Keratinocyte (primary cell): ENCODE measurements at regions not wholly inside any gene's neighbourhood (a gene's known extent, or its start where the extent isn't known, plus 50 kb on each side); places are given as distances from the start of the nearest gene placed in this dataset.

ENCODE experiments used
- DNase-seq: peaks from one replicate; pipeline ENCODE4 v3.0.0-alpha.2; 2011; ENCODE audit warnings: low read depth, missing footprints, low spot score
- FAIRE-seq: peaks from 2 replicates; lab custom pipeline; 2011; peaks lifted over from hg19 to GRCh38; lab: Jason Lieb, UNC
- H2AFZ ChIP-seq: 2 replicates; pipeline ENCODE4 v1.6.0; 2012; ENCODE audit warnings: low read length, control low read depth, inconsistent platforms; ENCODE audit not compliant: control insufficient read depth
- H3K27ac ChIP-seq: 2 replicates; pipeline ENCODE4 v1.5.1; 2011; ENCODE audit warnings: low read length; ENCODE audit not compliant: control insufficient read depth, insufficient read depth
- H3K27me3 ChIP-seq: 3 replicates; pipeline ENCODE4 v1.6.0; 2011; ENCODE audit warnings: low read length; ENCODE audit not compliant: control insufficient read depth, insufficient read depth; ENCODE audit errors: extremely low read depth
- H3K36me3 ChIP-seq, 2 experiments: 2 replicates in 1 of 2; 3 replicates in 1 of 2; pipeline ENCODE4 v1.5.1; 2011; ENCODE audit warnings: low read length in 2 of 2, mild to moderate bottlenecking in 1 of 2; ENCODE audit not compliant: control insufficient read depth in 2 of 2, insufficient read depth in 2 of 2; ENCODE audit errors: extremely low read depth in 1 of 2
- H3K4me1 ChIP-seq: 3 replicates; pipeline ENCODE4 v1.5.1; 2011; ENCODE audit warnings: low read length; ENCODE audit not compliant: control insufficient read depth, insufficient read depth; ENCODE audit errors: extremely low read depth
- H3K4me2 ChIP-seq: 3 replicates; pipeline ENCODE4 v1.6.0; 2011; ENCODE audit warnings: low read depth, low read length; ENCODE audit not compliant: control insufficient read depth, insufficient read depth; ENCODE audit errors: extremely low read depth
- H3K4me3 ChIP-seq, 3 experiments: fragments of 200-600 bp in 1 of 3; sonication (generic) in 1 of 3; 2 replicates in 2 of 3; 3 replicates in 1 of 3; pipeline ENCODE4 v1.5.1; 2011 to 2016; ENCODE audit warnings: low read length in 3 of 3, mild to moderate bottlenecking in 3 of 3, control low read depth in 2 of 3, inconsistent platforms in 1 of 3, low read depth in 1 of 3, mixed read lengths in 1 of 3, mixed run types in 1 of 3, moderate library complexity in 1 of 3; ENCODE audit not compliant: control insufficient read depth in 2 of 3, insufficient read depth in 2 of 3; ENCODE audit errors: extremely low read depth in 1 of 3
- H3K79me2 ChIP-seq: 2 replicates; pipeline ENCODE4 v1.6.0; 2012; ENCODE audit warnings: low read length; ENCODE audit not compliant: control insufficient read depth, insufficient read depth
- H3K9ac ChIP-seq: 3 replicates; pipeline ENCODE4 v1.6.0; 2011; ENCODE audit warnings: low read length; ENCODE audit not compliant: control insufficient read depth, insufficient read depth; ENCODE audit errors: extremely low read depth
- H3K9me1 ChIP-seq: 3 replicates; pipeline ENCODE4 v1.6.0; 2011; ENCODE audit warnings: low read length; ENCODE audit not compliant: control insufficient read depth, insufficient read depth; ENCODE audit errors: extremely low read depth
- H3K9me3 ChIP-seq: 2 replicates; pipeline ENCODE4 v1.5.1; 2012; ENCODE audit warnings: low read depth, low read length; ENCODE audit not compliant: control insufficient read depth
- H4K20me1 ChIP-seq: 3 replicates; pipeline ENCODE4 v1.6.0; 2011; ENCODE audit warnings: low read length; ENCODE audit not compliant: control insufficient read depth, insufficient read depth; ENCODE audit errors: extremely low read depth
- EZH2 ChIP-seq: IDR thresholded peaks from one replicate; pipeline ENCODE4 v1.6.1; 2012; ENCODE audit warnings: inconsistent platforms, mild to moderate bottlenecking, low read length, moderate library complexity
- dilution Hi-C: fragments of 300-500 bp; cut with MboI; formaldehyde crosslinking; loops from one replicate; pipeline ENCODE4 v1.7.0; 2020; ENCODE audit warnings: low sequenced_read_pairs; ENCODE audit not compliant: extremely low pct_ligation_motif_present
- TF ChIP-seq, protein P1 (sequence below), 3 experiments: IDR thresholded peaks in 1 of 3; conservative IDR thresholded peaks in 1 of 3; optimal IDR thresholded peaks in 1 of 3; 2 replicates in 2 of 3; 3 replicates in 1 of 3; pipeline versions ENCODE3 to v1.5.1; 2011; ENCODE audit warnings: low read length in 3 of 3, mild to moderate bottlenecking in 3 of 3, moderate library complexity in 2 of 3, control low read depth in 1 of 3, inconsistent platforms in 1 of 3; ENCODE audit not compliant: insufficient read depth in 2 of 3; ENCODE audit errors: extremely low read depth in 1 of 3

GRCh38 chr22:47269516-47270088 lies 507.2 kb downstream of the TBC1D22A start:
- Histone ChIP-seq H3K4me1 (no peaks in the 10 kb centered on the region), H2AFZ (no peak overlapping the region), H3K4me3 (no peak overlapping the region), H4K20me1 (no peaks in the 10 kb centered on the region), H3K9me3 (no peaks in the 10 kb centered on the region), H3K79me2 (no peaks in the 10 kb centered on the region), H3K27me3 (no peaks in the 10 kb centered on the region), H3K9ac (no peak overlapping the region), H3K27ac (no peak overlapping the region), H3K4me2 (no peak overlapping the region), H3K9me1 (no peaks in the 10 kb centered on the region), H3K36me3 (no peaks in the 10 kb centered on the region)
- no peak for DNase-seq
- TF ChIP-seq, protein P1, sequence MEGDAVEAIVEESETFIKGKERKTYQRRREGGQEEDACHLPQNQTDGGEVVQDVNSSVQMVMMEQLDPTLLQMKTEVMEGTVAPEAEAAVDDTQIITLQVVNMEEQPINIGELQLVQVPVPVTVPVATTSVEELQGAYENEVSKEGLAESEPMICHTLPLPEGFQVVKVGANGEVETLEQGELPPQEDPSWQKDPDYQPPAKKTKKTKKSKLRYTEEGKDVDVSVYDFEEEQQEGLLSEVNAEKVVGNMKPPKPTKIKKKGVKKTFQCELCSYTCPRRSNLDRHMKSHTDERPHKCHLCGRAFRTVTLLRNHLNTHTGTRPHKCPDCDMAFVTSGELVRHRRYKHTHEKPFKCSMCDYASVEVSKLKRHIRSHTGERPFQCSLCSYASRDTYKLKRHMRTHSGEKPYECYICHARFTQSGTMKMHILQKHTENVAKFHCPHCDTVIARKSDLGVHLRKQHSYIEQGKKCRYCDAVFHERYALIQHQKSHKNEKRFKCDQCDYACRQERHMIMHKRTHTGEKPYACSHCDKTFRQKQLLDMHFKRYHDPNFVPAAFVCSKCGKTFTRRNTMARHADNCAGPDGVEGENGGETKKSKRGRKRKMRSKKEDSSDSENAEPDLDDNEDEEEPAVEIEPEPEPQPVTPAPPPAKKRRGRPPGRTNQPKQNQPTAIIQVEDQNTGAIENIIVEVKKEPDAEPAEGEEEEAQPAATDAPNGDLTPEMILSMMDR (optimal IDR thresholded peaks at IDR 0.05 in 1 of 3, IDR thresholded peaks at IDR 0.05 in 1 of 3, conservative IDR thresholded peaks at IDR 0.05 in 1 of 3; ENCODE audit: extremely low read depth in 1 of 3, insufficient read depth in 2 of 3, low read length in 3 of 3) = no peak
- no peak for TF ChIP-seq EZH2
- FAIRE-seq = no peak
- dilution Hi-C loops = no loop called here

GRCh38 chr22:47267513-47268282 lies 505.2 kb downstream of the TBC1D22A start:
- dilution Hi-C loops = no loop called here
- H3K79me2 ChIP-seq = no peaks in the 10 kb centered on the region
- TF ChIP-seq, protein P1 (optimal IDR thresholded peaks at IDR 0.05 in 1 of 3, IDR thresholded peaks at IDR 0.05 in 1 of 3, conservative IDR thresholded peaks at IDR 0.05 in 1 of 3; ENCODE audit: extremely low read depth in 1 of 3, insufficient read depth in 2 of 3, low read length in 3 of 3) = no peak
- TF ChIP-seq EZH2 = no peak
- H3K4me2 ChIP-seq = no peak overlapping the region
- FAIRE-seq (no peak), DNase-seq (no peak)
- H4K20me1 ChIP-seq = no peaks in the 10 kb centered on the region
- H3K27me3 ChIP-seq = no peaks in the 10 kb centered on the region
- no peak overlapping the region for H3K9ac ChIP-seq
- H2AFZ ChIP-seq = no peak overlapping the region
- no peak overlapping the region for H3K4me3 ChIP-seq
- H3K9me1 ChIP-seq = no peaks in the 10 kb centered on the region
- H3K27ac ChIP-seq = no peak overlapping the region
- no peaks in the 10 kb centered on the region for H3K4me1 ChIP-seq
- H3K9me3 ChIP-seq = no peaks in the 10 kb centered on the region
- no peaks in the 10 kb centered on the region for H3K36me3 ChIP-seq
